ENCODE measurements at regions not wholly inside any gene's neighbourhood (a gene's known extent, or its start where the extent isn't known, plus 50 kb on each side); places are given as distances from the start of the nearest gene placed in this dataset.

DNA sequence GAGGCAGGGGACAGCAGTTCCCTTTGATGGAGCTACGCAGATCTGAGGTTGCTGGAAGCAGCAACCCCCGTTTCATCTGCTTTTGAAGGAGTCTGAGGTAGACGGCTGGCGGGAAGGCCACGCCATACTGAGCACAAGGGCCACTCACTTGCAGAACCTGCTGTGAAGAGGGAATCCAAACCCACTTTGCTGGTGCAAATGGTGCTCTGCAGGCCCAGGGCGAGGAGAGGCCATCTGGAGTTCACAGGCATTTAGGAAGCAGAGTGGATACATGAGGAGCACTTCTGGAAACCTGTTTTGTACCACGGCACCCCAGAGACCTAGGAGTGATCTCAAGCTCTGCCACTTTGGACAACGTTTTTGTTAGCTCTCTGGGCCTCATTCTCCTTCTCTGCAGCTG is 227.8 kb downstream of the UQCRFS1 start:
- no peak overlapping the region for H3K27ac ChIP-seq (ENCODE audit: low read depth, low read length)
- no peaks in the 10 kb centered on the region for H3K4me1 Mint-ChIP-seq
- H3K4me1 ChIP-seq (ENCODE audit: insufficient read depth, low read length), result no peaks in the 10 kb centered on the region
- no peaks in the 10 kb centered on the region for H3K36me3 Mint-ChIP-seq
- peaks cover 0 to 5% (median 0%) of the 10 kb centered on the region in 8 donors for H3K9me3 Mint-ChIP-seq
- H3K9me3 ChIP-seq (ENCODE audit: control insufficient read depth in 1 of 2, low read length in 2 of 2), result no peaks in the 10 kb centered on the region
- no peak overlapping the region for H3K27ac Mint-ChIP-seq
- ChIA-PET POLR2A (ENCODE audit: partially characterized antibody) (interaction anchor here (0.6 kb wide), 1 partner anchor 23 kb away, joined by 3 read pairs; no protein-coding TSS in a partner anchor), CTCF (ENCODE audit: partially characterized antibody) (no interaction called here)
- no peak overlapping the region for H3K4me3 ChIP-seq (ENCODE audit: low read length in 2 of 2)
- DNase-seq, result no peak
- no peaks in the 10 kb centered on the region for H3K36me3 ChIP-seq (ENCODE audit: insufficient read depth, low read length)
- H3K4me3 Mint-ChIP-seq, result no peak overlapping the region
- no peaks in the 10 kb centered on the region for H3K27me3 ChIP-seq (ENCODE audit: insufficient read depth, low read length)
- intact Hi-C loops (cut with micrococcal nuclease), result no loop called here
- H3K27me3 Mint-ChIP-seq, result peaks cover 0 to 12% of the 10 kb centered on the region in 2 donors

- H3K36me3 Mint-ChIP-seq, result no peaks in the 10 kb centered on the region
- POLR2A ChIA-PET (ENCODE audit: partially characterized antibody), result no interaction called here
- Histone ChIP-seq H3K36me3 (ENCODE audit: insufficient read depth, low read length) (no peaks in the 10 kb centered on the region), H3K9me3 (ENCODE audit: control insufficient read depth in 1 of 2, low read length in 2 of 2) (no peaks in the 10 kb centered on the region), H3K27me3 (ENCODE audit: insufficient read depth, low read length) (no peaks in the 10 kb centered on the region), H3K4me3 (ENCODE audit: low read length in 2 of 2) (no peak overlapping the region), H3K4me1 (ENCODE audit: insufficient read depth, low read length) (no peaks in the 10 kb centered on the region), H3K27ac (ENCODE audit: low read depth, low read length) (no peak overlapping the region)
- H3K4me3 Mint-ChIP-seq, result no peak overlapping the region
- intact Hi-C loops (cut with micrococcal nuclease), result no loop called here
- peaks cover 0 to 5% (median 0%) of the 10 kb centered on the region in 8 donors for H3K9me3 Mint-ChIP-seq
- DNase-seq, result no peak
- no peaks in the 10 kb centered on the region for H3K4me1 Mint-ChIP-seq
- CTCF ChIA-PET (ENCODE audit: partially characterized antibody), result no interaction called here
- no peak overlapping the region for H3K27ac Mint-ChIP-seq
- H3K27me3 Mint-ChIP-seq, result peaks cover 0 to 12% of the 10 kb centered on the region in 2 donors
Measured at GRCh38 chr19:28984315-28984714, 228.6 kb downstream of the UQCRFS1 start.

DNA sequence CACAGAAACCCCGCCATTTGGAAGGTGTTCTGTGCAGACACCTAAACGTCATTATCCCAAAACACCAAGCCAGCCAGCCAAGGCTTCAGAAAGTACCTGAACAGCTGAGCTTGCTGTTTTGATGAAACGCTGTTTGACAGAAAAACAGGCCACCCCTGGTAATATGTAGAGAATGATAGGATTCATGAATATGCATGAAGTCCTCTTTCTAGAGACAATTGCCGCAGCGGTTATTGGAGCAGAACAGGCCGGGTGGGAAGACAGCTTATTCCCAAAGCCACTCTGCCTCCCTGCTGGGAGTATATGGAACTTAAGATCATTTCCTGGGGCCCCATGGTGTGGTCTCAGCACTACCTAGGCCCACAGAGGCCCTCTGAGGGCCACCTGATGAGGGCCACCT is 229.5 kb downstream of the UQCRFS1 start:
- no peaks in the 10 kb centered on the region for H3K9me3 ChIP-seq (ENCODE audit: control insufficient read depth in 1 of 2, low read length in 2 of 2)
- H3K4me3 ChIP-seq (ENCODE audit: low read length in 2 of 2), result no peak overlapping the region
- Mint-ChIP-seq H3K27me3 (peaks cover 0 to 12% of the 10 kb centered on the region in 2 donors), H3K4me1 (no peaks in the 10 kb centered on the region), H3K9me3 (peaks cover 0 to 5% (median 0%) of the 10 kb centered on the region in 8 donors), H3K36me3 (no peaks in the 10 kb centered on the region), H3K27ac (no peak overlapping the region), H3K4me3 (no peak overlapping the region)
- ChIA-PET CTCF (ENCODE audit: partially characterized antibody) (no interaction called here), POLR2A (ENCODE audit: partially characterized antibody) (no interaction called here)
- no peaks in the 10 kb centered on the region for H3K36me3 ChIP-seq (ENCODE audit: insufficient read depth, low read length)
- intact Hi-C loops (cut with micrococcal nuclease), result no loop called here
- no peaks in the 10 kb centered on the region for H3K4me1 ChIP-seq (ENCODE audit: insufficient read depth, low read length)
- no peak overlapping the region for H3K27ac ChIP-seq (ENCODE audit: low read depth, low read length)
- no peaks in the 10 kb centered on the region for H3K27me3 ChIP-seq (ENCODE audit: insufficient read depth, low read length)
- DNase-seq, result no peak

DNA sequence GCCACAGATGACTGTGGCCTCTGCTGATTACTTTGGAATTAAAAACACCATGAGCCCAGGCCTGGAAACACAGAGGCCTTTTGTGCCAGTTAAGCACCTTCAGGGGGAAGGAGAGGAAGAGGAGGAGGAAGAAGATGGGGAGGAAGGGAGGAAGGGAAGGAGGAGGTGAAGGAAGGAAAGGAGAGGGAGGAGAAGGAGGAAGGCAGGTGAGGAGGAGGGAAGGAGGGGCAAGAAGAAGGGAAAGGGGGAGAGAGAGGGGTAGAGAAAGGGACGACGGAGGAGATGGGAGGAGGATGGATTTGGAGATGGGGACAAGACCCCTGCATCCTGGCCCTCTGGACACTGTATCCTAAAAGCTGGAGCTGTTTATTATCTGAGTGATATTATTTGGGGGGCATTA is 231.0 kb downstream of the UQCRFS1 start:
- Mint-ChIP-seq H3K9me3 (peaks cover 0 to 5% (median 0%) of the 10 kb centered on the region in 8 donors), H3K36me3 (no peaks in the 10 kb centered on the region), H3K27me3 (peaks cover 0 to 12% of the 10 kb centered on the region in 2 donors), H3K4me1 (no peaks in the 10 kb centered on the region), H3K4me3 (no peak overlapping the region), H3K27ac (peak overlapping the region in 1 of 7 donors; percentile 24)
- Histone ChIP-seq H3K27me3 (ENCODE audit: insufficient read depth, low read length) (no peaks in the 10 kb centered on the region), H3K27ac (ENCODE audit: low read depth, low read length) (no peak overlapping the region), H3K4me1 (ENCODE audit: insufficient read depth, low read length) (no peaks in the 10 kb centered on the region), H3K36me3 (ENCODE audit: insufficient read depth, low read length) (no peaks in the 10 kb centered on the region), H3K9me3 (ENCODE audit: control insufficient read depth in 1 of 2, low read length in 2 of 2) (no peaks in the 10 kb centered on the region), H3K4me3 (ENCODE audit: low read length in 2 of 2) (no peak overlapping the region)
- CTCF ChIA-PET (ENCODE audit: partially characterized antibody), result interaction anchor here (0.6 kb wide), 1 partner anchor 13 kb away, joined by 3 read pairs; no protein-coding TSS in a partner anchor
- intact Hi-C loops (cut with micrococcal nuclease), result no loop called here
- no peak for DNase-seq
- POLR2A ChIA-PET (ENCODE audit: partially characterized antibody), result no interaction called here

GRCh38 chr19:28981518-28981917 is 231.4 kb downstream of the UQCRFS1 start:
- Mint-ChIP-seq H3K36me3 (no peaks in the 10 kb centered on the region), H3K4me3 (no peak overlapping the region), H3K9me3 (peaks cover 0 to 5% (median 0%) of the 10 kb centered on the region in 8 donors), H3K27me3 (peaks cover 0 to 12% of the 10 kb centered on the region in 2 donors), H3K4me1 (no peaks in the 10 kb centered on the region), H3K27ac (no peak overlapping the region)
- H3K36me3 ChIP-seq (ENCODE audit: insufficient read depth, low read length), result no peaks in the 10 kb centered on the region
- H3K4me1 ChIP-seq (ENCODE audit: insufficient read depth, low read length), result no peaks in the 10 kb centered on the region
- ChIA-PET POLR2A (ENCODE audit: partially characterized antibody) (no interaction called here), CTCF (ENCODE audit: partially characterized antibody) (no interaction called here)
- intact Hi-C loops (cut with micrococcal nuclease), result no loop called here
- H3K27ac ChIP-seq (ENCODE audit: low read depth, low read length), result no peak overlapping the region
- no peak for DNase-seq
- no peak overlapping the region for H3K4me3 ChIP-seq (ENCODE audit: low read length in 2 of 2)
- no peaks in the 10 kb centered on the region for H3K27me3 ChIP-seq (ENCODE audit: insufficient read depth, low read length)
- no peaks in the 10 kb centered on the region for H3K9me3 ChIP-seq (ENCODE audit: control insufficient read depth in 1 of 2, low read length in 2 of 2)

- ChIA-PET CTCF (ENCODE audit: partially characterized antibody) (no interaction called here), POLR2A (ENCODE audit: partially characterized antibody) (no interaction called here)
- no peak overlapping the region for H3K4me3 ChIP-seq (ENCODE audit: low read length in 2 of 2)
- Mint-ChIP-seq H3K27me3 (peaks cover 0 to 9% of the 10 kb centered on the region in 2 donors), H3K4me1 (no peaks in the 10 kb centered on the region), H3K27ac (no peak overlapping the region), H3K36me3 (no peaks in the 10 kb centered on the region), H3K4me3 (peak overlapping the region in 1 of 8 donors; percentile 14), H3K9me3 (peaks cover 0 to 5% (median 0%) of the 10 kb centered on the region in 8 donors)
- intact Hi-C loops (cut with micrococcal nuclease), result no loop called here
- H3K36me3 ChIP-seq (ENCODE audit: insufficient read depth, low read length), result no peaks in the 10 kb centered on the region
- no peak overlapping the region for H3K27ac ChIP-seq (ENCODE audit: low read depth, low read length)
- H3K4me1 ChIP-seq (ENCODE audit: insufficient read depth, low read length), result no peaks in the 10 kb centered on the region
- no peaks in the 10 kb centered on the region for H3K27me3 ChIP-seq (ENCODE audit: insufficient read depth, low read length)
- H3K9me3 ChIP-seq (ENCODE audit: control insufficient read depth in 1 of 2, low read length in 2 of 2), result no peaks in the 10 kb centered on the region
- DNase-seq, result no peak
Measured at GRCh38 chr19:28980236-28980868, 232.6 kb downstream of the UQCRFS1 start.

GRCh38 chr19:28977826-28978225 is 235.1 kb downstream of the UQCRFS1 start:
- ChIA-PET POLR2A (ENCODE audit: partially characterized antibody) (no interaction called here), CTCF (ENCODE audit: partially characterized antibody) (no interaction called here)
- peaks cover 0 to 3% (median 0%) of the 10 kb centered on the region in 8 donors for H3K9me3 Mint-ChIP-seq
- no peaks in the 10 kb centered on the region for H3K36me3 Mint-ChIP-seq
- no peak overlapping the region for H3K4me3 ChIP-seq (ENCODE audit: low read length in 2 of 2)
- H3K27ac ChIP-seq (ENCODE audit: low read depth, low read length), result no peak overlapping the region
- DNase-seq, result no peak
- intact Hi-C loops (cut with micrococcal nuclease), result no loop called here
- no peaks in the 10 kb centered on the region for H3K9me3 ChIP-seq (ENCODE audit: control insufficient read depth in 1 of 2, low read length in 2 of 2)
- no peak overlapping the region for H3K27ac Mint-ChIP-seq
- no peak overlapping the region for H3K4me3 Mint-ChIP-seq
- no peaks in the 10 kb centered on the region for H3K4me1 ChIP-seq (ENCODE audit: insufficient read depth, low read length)
- no peaks in the 10 kb centered on the region for H3K36me3 ChIP-seq (ENCODE audit: insufficient read depth, low read length)
- H3K27me3 Mint-ChIP-seq, result peaks cover 0 to 6% of the 10 kb centered on the region in 2 donors
- H3K27me3 ChIP-seq (ENCODE audit: insufficient read depth, low read length), result no peaks in the 10 kb centered on the region
- no peaks in the 10 kb centered on the region for H3K4me1 Mint-ChIP-seq
